D721Med (cell line): ENCODE measurements at regions not wholly inside any gene's neighbourhood (a gene's known extent, or its start where the extent isn't known, plus 50 kb on each side); places are given as distances from the start of the nearest gene placed in this dataset.

ENCODE experiments used
- DNase-seq: peaks from one replicate; pipeline ENCODE4 v3.0.0; 2011; ENCODE audit warnings: low spot score; ENCODE audit not compliant: insufficient read length
- FAIRE-seq: peaks from 2 replicates; lab custom pipeline; 2011; peaks lifted over from hg19 to GRCh38; lab: Jason Lieb, UNC
- CTCF ChIP-seq: IDR thresholded peaks from 2 replicates; pipeline ENCODE4 v1.5.1; 2012; ENCODE audit warnings: mild to moderate bottlenecking, control low read depth; ENCODE audit not compliant: insufficient read depth; ENCODE audit errors: missing control alignments

GRCh38 chr12:115847398-115847797 lies 430.1 kb downstream of the MED13L start:
- DNase-seq (no peak), FAIRE-seq (no peak)
- TF ChIP-seq CTCF: no peak

GRCh38 chr12:115846516-115846915 lies 431.0 kb downstream of the MED13L start:
- FAIRE-seq (no peak), DNase-seq (no peak)
- no peak for TF ChIP-seq CTCF

GRCh38 chr12:115840159-115840558 lies 437.3 kb downstream of the MED13L start:
- DNase-seq (no peak), FAIRE-seq (no peak)
- no peak for TF ChIP-seq CTCF

GRCh38 chr12:115838952-115839351 lies 438.5 kb downstream of the MED13L start:
- FAIRE-seq (no peak), DNase-seq (no peak)
- TF ChIP-seq CTCF: no peak

DNA sequence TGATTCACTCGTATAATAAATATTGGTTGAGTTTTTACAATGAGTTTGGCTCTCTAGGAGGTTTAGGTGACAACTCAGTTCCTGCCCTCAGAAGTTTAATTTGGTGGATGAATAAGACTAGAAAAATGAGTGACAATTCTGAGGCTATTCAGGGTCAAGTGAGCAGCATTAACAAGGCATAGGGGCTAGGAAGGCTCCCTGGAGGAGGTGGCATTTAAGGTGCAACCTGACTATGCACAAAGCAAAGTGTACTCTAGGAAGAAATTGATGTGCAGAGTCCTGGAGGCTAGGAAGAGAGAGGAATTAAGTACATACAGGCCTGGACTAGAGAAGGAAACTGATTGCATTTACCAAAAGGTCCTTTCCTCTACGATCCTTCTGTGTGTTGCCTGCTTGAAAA lies 440.3 kb downstream of the MED13L start:
- no peak for FAIRE-seq
- no peak for DNase-seq
- no peak for TF ChIP-seq CTCF

GRCh38 chr12:115835445-115835844 lies 442.0 kb downstream of the MED13L start:
- FAIRE-seq: no peak
- TF ChIP-seq CTCF: no peak
- DNase-seq: no peak

DNA sequence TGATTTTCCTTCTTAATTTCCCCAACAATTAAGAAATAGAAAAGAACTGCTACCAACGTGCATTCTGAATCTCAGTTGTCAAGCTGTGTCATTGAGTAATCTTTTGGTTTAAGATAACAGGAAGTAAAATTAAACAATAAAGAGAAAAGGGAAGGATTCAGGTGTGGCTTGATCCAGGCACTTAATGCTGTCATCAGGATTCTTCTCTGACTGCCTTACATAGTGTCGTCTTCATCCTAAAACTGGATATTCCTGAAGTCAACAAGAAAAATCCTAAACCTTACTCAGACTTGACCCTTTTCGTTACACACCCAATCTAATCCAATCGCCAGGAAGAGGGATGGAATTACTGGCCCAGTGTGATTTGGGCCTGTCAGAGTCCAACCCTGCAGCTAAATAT lies 443.8 kb downstream of the MED13L start:
- DNase-seq (no peak), FAIRE-seq (no peak)
- TF ChIP-seq CTCF: no peak
